Left lung (tissue), 4 donors: ENCODE measurements at regions not wholly inside any gene's neighbourhood (a gene's known extent, or its start where the extent isn't known, plus 50 kb on each side); places are given as distances from the start of the nearest gene placed in this dataset.

Experiments used
- ATAC-seq: fragments of 200-7000 bp; cut with Tn5 transposase; one replicate; pipeline ENCODE4 v1.9.1; 2020; ENCODE audit warnings: moderate library complexity
- DNase-seq, 4 donors: peaks; one replicate each; pipeline ENCODE4 v3.0.0-alpha.2; 2013 to 2020
- H3K27ac ChIP-seq, 2 donors: fragments of 200-600 bp; sonication (generic) in 1 of 2; one replicate each; pipeline versions ENCODE4 v1.5.0 to v1.8.0; 2020 to 2021
- H3K27me3 ChIP-seq, 2 donors: fragments of 200-600 bp; sonication (generic) in 1 of 2; one replicate each; pipeline versions ENCODE4 v1.5.0 to v1.8.0; 2020 to 2021
- H3K36me3 ChIP-seq, 2 donors: fragments of 200-600 bp; sonication (generic) in 1 of 2; one replicate each; pipeline versions ENCODE4 v1.5.0 to v1.8.0; 2020 to 2021
- H3K4me1 ChIP-seq, 2 donors: fragments of 200-600 bp; one replicate each; pipeline ENCODE4 v1.8.0; 2021
- H3K4me3 ChIP-seq, 2 donors: fragments of 200-600 bp; sonication (generic) in 1 of 2; one replicate each; pipeline versions ENCODE4 v1.5.0 to v1.8.0; 2020 to 2021; ENCODE audit warnings: mild to moderate bottlenecking in 1 of 2
- H3K9me3 ChIP-seq, 2 donors: fragments of 200-600 bp; sonication (generic) in 1 of 2; one replicate each; pipeline versions ENCODE4 v1.5.0 to v1.8.0; 2020 to 2021
- CTCF ChIP-seq, 2 donors: fragments of 200-600 bp; sonication (generic) in 1 of 2; IDR thresholded peaks; one replicate each; pipeline versions ENCODE4 v1.5.0 to v1.8.0; 2021; ENCODE audit warnings: antibody characterized with exemption in 2 of 2
- intact Hi-C, 2 donors: fragments of 100-400 bp; cut with DNase I; formaldehyde crosslinking; loops; one replicate each; pipeline versions ENCODE4 v1.11.2 to v1.14.2; 2022
- donor health status: DM: no; HTN: yes; CAD: no.
- donor health status: DM: no; HTN: no; CAD: no.

- Histone ChIP-seq H3K9me3 (no peaks in the 10 kb centered on the region), H3K36me3 (no peaks in the 10 kb centered on the region)
- intact Hi-C loops: no loop called here
Measured at GRCh38 chr2:48901416-48901815, 145.9 kb upstream of the LHCGR start.

GRCh38 chr2:48901015-48901343 is 145.5 kb upstream of the LHCGR start:
- TF ChIP-seq CTCF (IDR thresholded peaks at IDR 0.05): no peak
- ATAC-seq: no peak
- DNase-seq: no peak
- Histone ChIP-seq H3K4me1 (no peaks in the 10 kb centered on the region), H3K36me3 (no peaks in the 10 kb centered on the region), H3K27ac (no peak overlapping the region), H3K9me3 (no peaks in the 10 kb centered on the region), H3K27me3 (no peaks in the 10 kb centered on the region), H3K4me3 (no peak overlapping the region)
- intact Hi-C loops: no loop called here

More at GRCh38 chr2:48901416-48901815, 145.9 kb upstream of the LHCGR start:
- H3K27me3 ChIP-seq: no peaks in the 10 kb centered on the region
- TF ChIP-seq CTCF (IDR thresholded peaks at IDR 0.05): no peak
- H3K4me1 ChIP-seq: no peaks in the 10 kb centered on the region
- H3K4me3 ChIP-seq: no peak overlapping the region
- no peak for DNase-seq
- no peak for ATAC-seq
- H3K27ac ChIP-seq: no peak overlapping the region

- no peak overlapping the region for H3K4me3 ChIP-seq
- H3K27ac ChIP-seq: no peak overlapping the region
- no peaks in the 10 kb centered on the region for H3K36me3 ChIP-seq
- DNase-seq (no peak), ATAC-seq (no peak)
- H3K27me3 ChIP-seq: no peaks in the 10 kb centered on the region
- no peak for TF ChIP-seq CTCF (IDR thresholded peaks at IDR 0.05)
- H3K4me1 ChIP-seq: no peaks in the 10 kb centered on the region
- intact Hi-C loops: no loop called here
- no peaks in the 10 kb centered on the region for H3K9me3 ChIP-seq
Measured at GRCh38 chr2:48900321-48901014, 144.9 kb upstream of the LHCGR start.

- intact Hi-C loops: no loop called here
- no peaks in the 10 kb centered on the region for H3K36me3 ChIP-seq
- H3K4me1 ChIP-seq: no peaks in the 10 kb centered on the region
- no peaks in the 10 kb centered on the region for H3K27me3 ChIP-seq
- no peak for TF ChIP-seq CTCF (IDR thresholded peaks at IDR 0.05)
- H3K4me3 ChIP-seq: no peak overlapping the region
- H3K9me3 ChIP-seq: no peaks in the 10 kb centered on the region
- ATAC-seq (no peak), DNase-seq (no peak)
- no peak overlapping the region for H3K27ac ChIP-seq
Measured at GRCh38 chr2:48896870-48897269, 141.3 kb upstream of the LHCGR start.

GRCh38 chr2:48890454-48891131 is 135.1 kb upstream of the LHCGR start:
- DNase-seq (no peak), ATAC-seq (no peak)
- no peaks in the 10 kb centered on the region for H3K27me3 ChIP-seq
- no peak overlapping the region for H3K4me3 ChIP-seq
- no peaks in the 10 kb centered on the region for H3K9me3 ChIP-seq
- no peak for TF ChIP-seq CTCF (IDR thresholded peaks at IDR 0.05)
- intact Hi-C loops: no loop called here
- H3K27ac ChIP-seq: no peak overlapping the region
- H3K36me3 ChIP-seq: no peaks in the 10 kb centered on the region
- no peaks in the 10 kb centered on the region for H3K4me1 ChIP-seq
